Activated T-helper 1 cell treated with anti-CD3 and anti-CD28 coated beads, Interleukin-12 subunit alpha, Interleukin-12 subunit beta, Interleukin-2, Interleukin-4 antibody, amounts not matched to agents 30 ng/mL and 10 ng/mL and 1 ng/mL, durations not matched to agents 14 hours and 24 hours and 36 hours (primary cell): ENCODE measurements at regions not wholly inside any gene's neighbourhood (a gene's known extent, or its start where the extent isn't known, plus 50 kb on each side); places are given as distances from the start of the nearest gene placed in this dataset.
"Not testable (repeated sequence)": the region's sequence is repeated elsewhere in the genome, so short reads cannot be mapped to it uniquely, and the experiment has no call there.

Experiments used
- DNase-seq: peaks from one replicate; pipeline ENCODE4 v3.0.0; 2021; ENCODE audit warnings: low spot score
- H3K27ac Mint-ChIP-seq: one replicate; pipeline ENCODE4 v1.8.0; 2021; ENCODE audit warnings: mild to moderate bottlenecking, mixed read lengths
- H3K27me3 Mint-ChIP-seq: one replicate; pipeline ENCODE4 v1.8.0; 2022; ENCODE audit warnings: mild to moderate bottlenecking, moderate library complexity, mixed read lengths; ENCODE audit not compliant: insufficient read depth
- H3K36me3 Mint-ChIP-seq: one replicate; pipeline ENCODE4 v1.8.0; 2021; ENCODE audit warnings: low read depth, mixed read lengths
- H3K4me1 Mint-ChIP-seq: one replicate; pipeline ENCODE4 v1.8.0; 2021; ENCODE audit warnings: low read depth, mixed read lengths
- H3K4me3 Mint-ChIP-seq: one replicate; pipeline ENCODE4 v1.8.0; 2021; ENCODE audit warnings: mild to moderate bottlenecking, moderate library complexity, mixed read lengths
- H3K9me3 Mint-ChIP-seq: one replicate; pipeline ENCODE4 v1.8.0; 2021; ENCODE audit warnings: mixed read lengths
- intact Hi-C: fragments of 100-400 bp; cut with micrococcal nuclease; formaldehyde crosslinking; loops from one replicate; pipeline ENCODE4 v1.15.1; 2024

GRCh38 chr6:935582-935981 is 242.6 kb upstream of the EXOC2 start:
- DNase-seq: no peak
- no peaks in the 10 kb centered on the region for H3K36me3 Mint-ChIP-seq
- H3K4me3 Mint-ChIP-seq: no peak overlapping the region
- H3K4me1 Mint-ChIP-seq: no peaks in the 10 kb centered on the region
- no peaks in the 10 kb centered on the region for H3K9me3 Mint-ChIP-seq
- H3K27ac Mint-ChIP-seq: no peak overlapping the region
- no peaks in the 10 kb centered on the region for H3K27me3 Mint-ChIP-seq
- intact Hi-C loops: no loop called here

- Mint-ChIP-seq H3K27me3 (no peaks in the 10 kb centered on the region), H3K9me3 (no peaks in the 10 kb centered on the region)
- intact Hi-C loops: no loop called here
Observed at GRCh38 chr6:934686-935085, 241.7 kb upstream of the EXOC2 start.

GRCh38 chr6:931919-932318 is 239.0 kb upstream of the EXOC2 start:
- H3K4me1 Mint-ChIP-seq, DNase-seq, intact Hi-C loops, H3K4me3 Mint-ChIP-seq, H3K27me3 Mint-ChIP-seq, H3K27ac Mint-ChIP-seq, H3K36me3 Mint-ChIP-seq, H3K9me3 Mint-ChIP-seq: not testable (repeated sequence)

More at GRCh38 chr6:934686-935085, 241.7 kb upstream of the EXOC2 start:
- no peaks in the 10 kb centered on the region for H3K36me3 Mint-ChIP-seq
- H3K27ac Mint-ChIP-seq: no peak overlapping the region
- DNase-seq: no peak
- no peak overlapping the region for H3K4me3 Mint-ChIP-seq
- H3K4me1 Mint-ChIP-seq: no peaks in the 10 kb centered on the region

- Mint-ChIP-seq H3K9me3 (peaks cover 5% of the 10 kb centered on the region), H3K4me1 (no peaks in the 10 kb centered on the region), H3K4me3 (no peak overlapping the region), H3K36me3 (no peaks in the 10 kb centered on the region), H3K27ac (no peak overlapping the region), H3K27me3 (peaks cover 2% of the 10 kb centered on the region)
- intact Hi-C loops: no loop called here
- DNase-seq: no peak
Observed at GRCh38 chr6:927157-927556, 234.2 kb upstream of the EXOC2 start.

GRCh38 chr6:925656-926213 is 232.8 kb upstream of the EXOC2 start:
- Mint-ChIP-seq H3K4me3 (no peak overlapping the region), H3K4me1 (no peaks in the 10 kb centered on the region), H3K27me3 (peaks cover 2% of the 10 kb centered on the region), H3K27ac (no peak overlapping the region), H3K36me3 (no peaks in the 10 kb centered on the region), H3K9me3 (peaks cover 9% of the 10 kb centered on the region)
- intact Hi-C loops: no loop called here
- no peak for DNase-seq

- H3K27ac Mint-ChIP-seq: no peak overlapping the region
- peaks cover 15% of the 10 kb centered on the region for H3K9me3 Mint-ChIP-seq
- no peaks in the 10 kb centered on the region for H3K36me3 Mint-ChIP-seq
- no peak for DNase-seq
- peaks cover 2% of the 10 kb centered on the region for H3K27me3 Mint-ChIP-seq
- no peaks in the 10 kb centered on the region for H3K4me1 Mint-ChIP-seq
- no peak overlapping the region for H3K4me3 Mint-ChIP-seq
- intact Hi-C loops: no loop called here
Observed at GRCh38 chr6:924661-925060, 231.7 kb upstream of the EXOC2 start.

GRCh38 chr6:921400-921799 is 228.5 kb upstream of the EXOC2 start:
- DNase-seq: no peak
- no peaks in the 10 kb centered on the region for H3K36me3 Mint-ChIP-seq
- H3K9me3 Mint-ChIP-seq: peaks cover 33% of the 10 kb centered on the region
- peaks cover 3% of the 10 kb centered on the region for H3K27me3 Mint-ChIP-seq
- H3K4me3 Mint-ChIP-seq: no peak overlapping the region
- intact Hi-C loops: no loop called here
- no peaks in the 10 kb centered on the region for H3K4me1 Mint-ChIP-seq
- no peak overlapping the region for H3K27ac Mint-ChIP-seq

- DNase-seq: no peak
- H3K4me3 Mint-ChIP-seq: no peak overlapping the region
- intact Hi-C loops: no loop called here
Observed at GRCh38 chr6:920512-920911, 227.6 kb upstream of the EXOC2 start.

GRCh38 chr6:919500-919899 is 226.6 kb upstream of the EXOC2 start:
- H3K9me3 Mint-ChIP-seq: peaks cover 33% of the 10 kb centered on the region
- H3K27me3 Mint-ChIP-seq: peaks cover 2% of the 10 kb centered on the region
- DNase-seq: no peak
- no peak overlapping the region for H3K27ac Mint-ChIP-seq
- no peaks in the 10 kb centered on the region for H3K36me3 Mint-ChIP-seq
- no peaks in the 10 kb centered on the region for H3K4me1 Mint-ChIP-seq
- H3K4me3 Mint-ChIP-seq: no peak overlapping the region
- intact Hi-C loops: no loop called here

More at GRCh38 chr6:920512-920911, 227.6 kb upstream of the EXOC2 start:
- Mint-ChIP-seq H3K4me1 (no peaks in the 10 kb centered on the region), H3K9me3 (peaks cover 33% of the 10 kb centered on the region), H3K27ac (no peak overlapping the region), H3K36me3 (no peaks in the 10 kb centered on the region), H3K27me3 (peaks cover 2% of the 10 kb centered on the region)

GRCh38 chr6:917939-918338 is 225.0 kb upstream of the EXOC2 start:
- Mint-ChIP-seq H3K9me3 (peaks cover 28% of the 10 kb centered on the region), H3K27ac (no peak overlapping the region), H3K27me3 (peaks cover 2% of the 10 kb centered on the region), H3K4me3 (no peak overlapping the region), H3K4me1 (no peaks in the 10 kb centered on the region), H3K36me3 (no peaks in the 10 kb centered on the region)
- DNase-seq: no peak
- intact Hi-C loops: no loop called here

- DNase-seq: no peak
- Mint-ChIP-seq H3K4me1 (no peaks in the 10 kb centered on the region), H3K36me3 (no peaks in the 10 kb centered on the region), H3K4me3 (no peak overlapping the region), H3K27ac (no peak overlapping the region), H3K27me3 (peaks cover 2% of the 10 kb centered on the region), H3K9me3 (peaks cover 28% of the 10 kb centered on the region)
- intact Hi-C loops: no loop called here
Observed at GRCh38 chr6:917296-917695, 224.4 kb upstream of the EXOC2 start.

GRCh38 chr6:916131-916530 is 223.2 kb upstream of the EXOC2 start:
- peaks cover 8% of the 10 kb centered on the region for H3K27me3 Mint-ChIP-seq
- no peak overlapping the region for H3K4me3 Mint-ChIP-seq
- intact Hi-C loops: no loop called here
- no peaks in the 10 kb centered on the region for H3K4me1 Mint-ChIP-seq
- H3K36me3 Mint-ChIP-seq: no peaks in the 10 kb centered on the region
- peaks cover 25% of the 10 kb centered on the region for H3K9me3 Mint-ChIP-seq
- no peak for DNase-seq
- H3K27ac Mint-ChIP-seq: no peak overlapping the region

GRCh38 chr6:912871-913835 is 220.2 kb upstream of the EXOC2 start:
- H3K27me3 Mint-ChIP-seq: peaks cover 8% of the 10 kb centered on the region
- no peaks in the 10 kb centered on the region for H3K4me1 Mint-ChIP-seq
- H3K36me3 Mint-ChIP-seq: no peaks in the 10 kb centered on the region
- DNase-seq: no peak
- H3K9me3 Mint-ChIP-seq: peaks cover 13% of the 10 kb centered on the region
- H3K27ac Mint-ChIP-seq: no peak overlapping the region
- no peak overlapping the region for H3K4me3 Mint-ChIP-seq
- intact Hi-C loops: no loop called here
